Panc1 (cell line): ENCODE measurements at regions not wholly inside any gene's neighbourhood (a gene's known extent, or its start where the extent isn't known, plus 50 kb on each side); places are given as distances from the start of the nearest gene placed in this dataset.

ENCODE experiments used
- CTCF ChIP-seq: fragments of 450-650 bp; IDR thresholded peaks from 2 replicates; pipeline ENCODE4 v1.5.1; 2017; ENCODE audit warnings: mild to moderate bottlenecking
- POLR2AphosphoS5 ChIP-seq: IDR thresholded peaks from 2 replicates; pipeline ENCODE4 v1.6.1; 2012; ENCODE audit warnings: mild to moderate bottlenecking, low read depth, low read length, moderate library complexity
- TCF7L2 ChIP-seq: IDR thresholded peaks from 2 replicates; pipeline ENCODE4 v1.6.1; 2011; ENCODE audit warnings: mild to moderate bottlenecking, low read depth, low read length, inconsistent platforms

GRCh38 chr2:220744861-220745260, 827.2 kb downstream of the EPHA4 start:
- no peak for TF ChIP-seq CTCF
- TF ChIP-seq TCF7L2 = no peak
- no peak for TF ChIP-seq POLR2AphosphoS5
